ENCODE measurements at regions not wholly inside any gene's neighbourhood (a gene's known extent, or its start where the extent isn't known, plus 50 kb on each side); places are given as distances from the start of the nearest gene placed in this dataset.

DNA sequence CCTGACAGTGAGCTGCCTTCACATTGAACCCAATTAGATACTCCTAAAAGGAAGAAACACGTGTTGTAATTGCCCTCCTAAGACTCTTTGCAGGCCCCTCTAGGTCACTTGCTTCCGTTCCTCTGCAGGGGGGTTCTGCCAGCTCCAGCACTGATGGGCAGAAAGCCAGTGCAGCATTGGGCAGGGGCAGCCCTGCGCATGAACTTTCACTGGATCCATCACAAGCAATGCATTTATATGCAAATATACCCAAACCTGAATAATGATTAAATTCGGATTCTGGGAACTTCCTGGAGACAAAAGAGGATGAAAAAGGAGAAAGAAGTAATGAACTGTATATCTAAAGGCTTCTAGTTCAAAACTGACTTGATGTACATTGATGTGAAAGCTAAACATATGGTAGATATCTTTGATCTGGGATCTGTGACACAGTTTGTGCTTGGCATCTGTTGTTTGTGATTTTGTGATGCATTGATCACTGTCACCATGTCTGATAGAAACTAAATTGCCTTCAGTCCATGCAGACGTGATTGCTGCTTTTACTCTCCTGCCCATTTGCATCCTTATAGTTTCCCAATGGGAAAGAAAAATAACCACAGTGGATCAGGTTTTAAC lies 313.4 kb downstream of the DEPDC1B start:
- 62 to 65% methylated on average over 5 of the region's 5 CpGs for WGBS, 2 donors
- no peak for TF ChIP-seq POLR2A (IDR thresholded peaks at IDR 0.05)
- TF ChIP-seq, protein P1, sequence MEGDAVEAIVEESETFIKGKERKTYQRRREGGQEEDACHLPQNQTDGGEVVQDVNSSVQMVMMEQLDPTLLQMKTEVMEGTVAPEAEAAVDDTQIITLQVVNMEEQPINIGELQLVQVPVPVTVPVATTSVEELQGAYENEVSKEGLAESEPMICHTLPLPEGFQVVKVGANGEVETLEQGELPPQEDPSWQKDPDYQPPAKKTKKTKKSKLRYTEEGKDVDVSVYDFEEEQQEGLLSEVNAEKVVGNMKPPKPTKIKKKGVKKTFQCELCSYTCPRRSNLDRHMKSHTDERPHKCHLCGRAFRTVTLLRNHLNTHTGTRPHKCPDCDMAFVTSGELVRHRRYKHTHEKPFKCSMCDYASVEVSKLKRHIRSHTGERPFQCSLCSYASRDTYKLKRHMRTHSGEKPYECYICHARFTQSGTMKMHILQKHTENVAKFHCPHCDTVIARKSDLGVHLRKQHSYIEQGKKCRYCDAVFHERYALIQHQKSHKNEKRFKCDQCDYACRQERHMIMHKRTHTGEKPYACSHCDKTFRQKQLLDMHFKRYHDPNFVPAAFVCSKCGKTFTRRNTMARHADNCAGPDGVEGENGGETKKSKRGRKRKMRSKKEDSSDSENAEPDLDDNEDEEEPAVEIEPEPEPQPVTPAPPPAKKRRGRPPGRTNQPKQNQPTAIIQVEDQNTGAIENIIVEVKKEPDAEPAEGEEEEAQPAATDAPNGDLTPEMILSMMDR (IDR thresholded peaks at IDR 0.05), result no peak
- no peak overlapping the region for H3K4me3 ChIP-seq (ENCODE audit: low read depth, poor library complexity, severe bottlenecking)
- DNase-seq (ENCODE audit: low spot score in 2 of 2), result no peak
- intact Hi-C loops (cut with DNase I; ENCODE audit: low total_unique reads), result no loop called here

DNA sequence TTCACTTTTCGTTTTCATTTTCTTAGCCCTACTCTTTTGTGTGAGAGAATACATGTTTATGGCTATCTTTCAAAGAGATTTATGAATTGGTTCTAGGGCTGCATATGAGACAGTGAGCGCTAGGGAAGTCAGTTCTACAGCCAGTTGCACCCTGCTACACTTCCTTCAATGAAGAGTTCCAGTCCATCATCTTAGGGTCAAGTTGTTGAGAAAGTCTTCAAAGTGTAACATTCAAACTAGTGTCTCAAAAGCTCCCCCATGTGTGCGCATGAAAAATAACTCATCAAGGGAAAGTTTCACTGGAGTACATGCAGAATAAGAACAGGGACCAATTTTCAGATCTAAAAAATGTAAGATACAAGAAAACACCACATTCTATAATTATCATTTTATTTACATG lies 317.2 kb downstream of the DEPDC1B start:
- TF ChIP-seq POLR2A (IDR thresholded peaks at IDR 0.05), result no peak
- TF ChIP-seq, protein P1 (IDR thresholded peaks at IDR 0.05), result no peak
- intact Hi-C loops (cut with DNase I; ENCODE audit: low total_unique reads), result no loop called here
- whole genome bisulfite sequencing, 2 donors, result 47 to 52% methylated on average over 3 of the region's 3 CpGs
- DNase-seq (ENCODE audit: low spot score in 2 of 2), result no peak
- H3K4me3 ChIP-seq (ENCODE audit: low read depth, poor library complexity, severe bottlenecking), result no peak overlapping the region

DNA sequence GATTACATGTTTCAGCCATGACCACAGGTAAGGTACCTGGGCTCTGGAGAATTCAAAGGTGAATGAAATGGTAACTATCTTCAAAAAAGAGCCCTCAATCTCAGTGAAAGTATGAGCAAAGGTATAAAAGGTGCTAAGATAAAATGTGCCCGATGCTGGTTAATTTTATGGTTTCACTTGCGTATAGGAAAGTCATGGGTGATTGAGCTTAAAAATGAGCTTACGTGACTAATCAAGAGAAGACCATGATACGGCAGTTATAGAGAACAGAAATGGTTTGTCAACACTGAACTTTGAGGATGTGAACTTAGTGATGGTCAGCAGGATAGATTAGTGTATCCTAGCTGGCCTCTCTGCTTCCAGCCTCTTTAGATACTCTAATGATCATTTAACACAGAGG lies 320.1 kb downstream of the DEPDC1B start:
- no peak overlapping the region for H3K4me3 ChIP-seq (ENCODE audit: low read depth, poor library complexity, severe bottlenecking)
- no peak for DNase-seq (ENCODE audit: low spot score in 2 of 2)
- WGBS, 2 donors, result 92 to 94% methylated on average over 4 of the region's 4 CpGs
- no peak for TF ChIP-seq POLR2A (IDR thresholded peaks at IDR 0.05)
- TF ChIP-seq, protein P1 (IDR thresholded peaks at IDR 0.05), result no peak
- intact Hi-C loops (cut with DNase I; ENCODE audit: low total_unique reads), result no loop called here

DNA sequence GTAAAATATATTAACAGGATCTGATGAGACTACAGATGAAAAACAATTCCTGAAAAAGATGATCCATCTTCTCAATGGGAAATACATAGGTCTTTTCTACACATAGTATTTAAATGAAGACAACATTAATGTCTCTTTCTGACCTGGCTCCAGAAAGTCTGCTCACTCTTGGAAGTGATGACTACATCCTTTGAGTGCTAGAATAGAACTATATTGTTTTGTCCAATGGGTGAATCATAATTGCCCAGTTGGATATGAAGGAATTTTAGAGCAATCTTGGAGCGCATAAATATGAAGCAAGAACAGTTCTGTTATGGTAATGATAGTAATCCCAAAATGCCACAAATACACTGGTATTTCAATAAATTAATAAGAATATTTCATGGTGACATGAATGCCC lies 322.1 kb downstream of the DEPDC1B start:
- no peak overlapping the region for H3K4me3 ChIP-seq (ENCODE audit: low read depth, poor library complexity, severe bottlenecking)
- intact Hi-C loops (cut with DNase I; ENCODE audit: low total_unique reads), result no loop called here
- TF ChIP-seq, protein P1 (IDR thresholded peaks at IDR 0.05), result no peak
- TF ChIP-seq POLR2A (IDR thresholded peaks at IDR 0.05), result no peak
- DNase-seq (ENCODE audit: low spot score in 2 of 2), result no peak
- WGBS, 2 donors, result 77 to 94% methylated on average over 1 of the region's 1 CpG

DNA sequence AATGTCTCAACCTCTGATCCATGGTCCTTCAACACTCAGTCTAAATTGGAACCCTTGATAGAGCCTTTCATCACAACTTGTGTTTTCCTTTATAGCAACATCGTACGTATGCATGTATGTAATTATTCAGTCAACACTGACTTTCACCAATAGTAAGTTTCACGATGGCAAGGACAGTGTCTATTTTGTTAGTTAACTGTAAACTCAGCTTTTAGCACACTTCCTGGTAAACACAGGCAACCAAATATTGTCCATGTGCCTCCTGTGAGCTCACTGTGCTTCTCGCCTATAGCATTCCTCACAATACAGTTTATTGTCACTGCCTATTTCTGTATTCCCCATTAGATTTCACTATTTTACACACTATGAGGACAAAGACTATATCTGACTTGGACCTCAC lies 323.1 kb downstream of the DEPDC1B start:
- WGBS, 2 donors, result 93 to 96% methylated on average over 4 of the region's 4 CpGs
- no peak overlapping the region for H3K4me3 ChIP-seq (ENCODE audit: low read depth, poor library complexity, severe bottlenecking)
- TF ChIP-seq, protein P1 (IDR thresholded peaks at IDR 0.05), result no peak
- TF ChIP-seq POLR2A (IDR thresholded peaks at IDR 0.05), result no peak
- no peak for DNase-seq (ENCODE audit: low spot score in 2 of 2)
- intact Hi-C loops (cut with DNase I; ENCODE audit: low total_unique reads), result no loop called here

DNA sequence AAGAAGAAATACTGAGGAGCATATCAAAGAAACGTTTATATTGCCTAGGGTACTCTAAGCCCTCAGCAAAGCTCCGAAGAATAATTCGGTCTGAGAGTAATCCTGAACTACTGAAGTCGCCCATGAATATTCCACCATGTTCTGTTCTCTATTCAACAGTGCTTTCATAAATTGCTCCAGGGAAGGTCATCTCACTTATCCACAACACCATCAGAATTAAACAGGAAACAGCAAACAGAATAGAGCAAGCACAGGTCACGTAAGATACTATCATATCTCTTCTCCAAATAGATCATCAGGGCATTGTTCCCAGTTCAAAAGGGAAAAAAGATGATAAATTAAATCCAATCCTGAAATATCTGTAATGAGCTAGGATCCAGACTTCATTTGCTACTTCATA lies 325.6 kb downstream of the DEPDC1B start:
- TF ChIP-seq, protein P1 (IDR thresholded peaks at IDR 0.05), result no peak
- no peak for TF ChIP-seq POLR2A (IDR thresholded peaks at IDR 0.05)
- no peak overlapping the region for H3K4me3 ChIP-seq (ENCODE audit: low read depth, poor library complexity, severe bottlenecking)
- WGBS, 2 donors, result 82 to 90% methylated on average over 5 of the region's 5 CpGs
- intact Hi-C loops (cut with DNase I; ENCODE audit: low total_unique reads), result no loop called here
- DNase-seq (ENCODE audit: low spot score in 2 of 2), result no peak
